Tibial nerve (tissue), 4 donors: ENCODE measurements at regions not wholly inside any gene's neighbourhood (a gene's known extent, or its start where the extent isn't known, plus 50 kb on each side); places are given as distances from the start of the nearest gene placed in this dataset.
A peak's percentile ranks its signal among the peaks of the same experiment; 100 is the strongest.

Experiments used
- DNase-seq, 2 donors: peaks; one replicate each; pipeline ENCODE4 v3.0.0-alpha.2; 2019; ENCODE audit warnings: low spot score in 2 of 2
- H3K27ac ChIP-seq, 4 donors: fragments of 200-600 bp; sonication (generic) in 3 of 4; one replicate each; pipeline ENCODE4 v1.5.1; 2017 to 2019; ENCODE audit warnings: mild to moderate bottlenecking in 1 of 4
- H3K27me3 ChIP-seq, 2 donors: fragments of 200-600 bp; sonication (generic) in 1 of 2; one replicate each; pipeline versions ENCODE4 v1.5.1 to v1.6.0; 2017 to 2019
- H3K36me3 ChIP-seq, 3 donors: fragments of 200-600 bp; sonication (generic); one replicate each; pipeline ENCODE4 v1.5.1; 2018 to 2019
- H3K4me1 ChIP-seq, 4 donors: fragments of 200-600 bp; sonication (generic) in 3 of 4; one replicate each; pipeline ENCODE4 v1.5.1; 2017 to 2019
- H3K4me3 ChIP-seq, 4 donors: fragments of 200-600 bp; sonication (generic) in 3 of 4; one replicate each; pipeline ENCODE4 v1.5.1; 2017 to 2019; ENCODE audit warnings: mild to moderate bottlenecking in 1 of 4, moderate library complexity in 1 of 4
- H3K9me3 ChIP-seq, 4 donors: fragments of 200-600 bp; sonication (generic) in 3 of 4; one replicate each; pipeline ENCODE4 v1.5.1; 2017 to 2019
- CTCF ChIP-seq, 5 experiments: fragments of 200-600 bp in 3 of 5; fragments of 450-650 bp in 2 of 5; sonication (generic) in 3 of 5; IDR thresholded peaks; one replicate each; pipeline ENCODE4 v1.5.1; 2016 to 2019; ENCODE audit warnings: antibody characterized with exemption in 5 of 5, mild to moderate bottlenecking in 3 of 5, moderate library complexity in 2 of 5
- EP300 ChIP-seq, 2 donors: sonication (generic); formaldehyde crosslinking; IDR thresholded peaks; one replicate each; pipeline ENCODE4 v1.6.1; 2017; ENCODE audit warnings: antibody characterized with exemption in 2 of 2, mild to moderate bottlenecking in 1 of 2
- POLR2A ChIP-seq, 2 donors: fragments of 450-650 bp; IDR thresholded peaks; one replicate each; pipeline ENCODE4 v1.6.1; 2017; ENCODE audit warnings: antibody characterized with exemption in 2 of 2, mild to moderate bottlenecking in 2 of 2, moderate library complexity in 2 of 2
- WGBS, 2 donors: methylation state at CpG; one replicate each; pipeline ENCODE4 v1.1.5; 2018; 5-methylcytosine and 5-hydroxymethylcytosine counted together

- Histone ChIP-seq H3K36me3 (no peaks in the 10 kb centered on the region), H3K4me1 (peaks cover 0 to 97% (median 88%) of the 10 kb centered on the region in 4 donors), H3K4me3 (no peak overlapping the region), H3K9me3 (no peaks in the 10 kb centered on the region), H3K27me3 (no peaks in the 10 kb centered on the region), H3K27ac (peak overlapping the region; percentile 32 to 88 (median 80))
- TF ChIP-seq POLR2A (IDR thresholded peaks at IDR 0.05) (no peak), CTCF (IDR thresholded peaks at IDR 0.05) (no peak), EP300 (IDR thresholded peaks at IDR 0.05) (no peak)
- DNase-seq: no peak
- WGBS, 2 donors: 84 to 86% methylated on average over 10 to 12 of the region's 12 CpGs
Measured at GRCh38 chr17:77390870-77391269, 250.1 kb downstream of the SEC14L1 start.

GRCh38 chr17:77391668-77392375 is 251.1 kb downstream of the SEC14L1 start:
- Histone ChIP-seq H3K4me1 (peaks cover 0 to 97% (median 78%) of the 10 kb centered on the region in 4 donors), H3K9me3 (no peaks in the 10 kb centered on the region), H3K27me3 (no peaks in the 10 kb centered on the region), H3K36me3 (no peaks in the 10 kb centered on the region), H3K27ac (peak overlapping the region; percentile 65 to 88 (median 80)), H3K4me3 (no peak overlapping the region)
- TF ChIP-seq CTCF (IDR thresholded peaks at IDR 0.05): no peak
- TF ChIP-seq POLR2A (IDR thresholded peaks at IDR 0.05): no peak
- peak in 1 of 2 donors; percentile 68 for TF ChIP-seq EP300 (IDR thresholded peaks at IDR 0.05)
- DNase-seq: peak; percentile 74 to 81
- 24 to 29% methylated on average over 7 of the region's 7 CpGs for WGBS, 2 donors

GRCh38 chr17:77392376-77393273 is 251.9 kb downstream of the SEC14L1 start:
- Histone ChIP-seq H3K27ac (peak overlapping the region; percentile 65 to 88 (median 80)), H3K4me3 (no peak overlapping the region)

GRCh38 chr17:77393274-77393600 is 252.5 kb downstream of the SEC14L1 start:
- Histone ChIP-seq H3K4me1 (peaks cover 0 to 97% (median 67%) of the 10 kb centered on the region in 4 donors), H3K36me3 (no peaks in the 10 kb centered on the region), H3K27me3 (no peaks in the 10 kb centered on the region), H3K27ac (peak overlapping the region; percentile 65 to 88 (median 80)), H3K9me3 (no peaks in the 10 kb centered on the region), H3K4me3 (no peak overlapping the region)
- DNase-seq: no peak
- WGBS, 2 donors: 64 to 84% methylated on average over 5 of the region's 5 CpGs
- TF ChIP-seq POLR2A (IDR thresholded peaks at IDR 0.05): no peak
- no peak for TF ChIP-seq EP300 (IDR thresholded peaks at IDR 0.05)
- TF ChIP-seq CTCF (IDR thresholded peaks at IDR 0.05): no peak

More at GRCh38 chr17:77392376-77393273, 251.9 kb downstream of the SEC14L1 start:
- Histone ChIP-seq H3K36me3 (no peaks in the 10 kb centered on the region), H3K9me3 (no peaks in the 10 kb centered on the region), H3K4me1 (peaks cover 0 to 97% (median 73%) of the 10 kb centered on the region in 4 donors), H3K27me3 (no peaks in the 10 kb centered on the region)
- 28 to 35% methylated on average over 16 of the region's 16 CpGs for WGBS, 2 donors
- DNase-seq: no peak
- TF ChIP-seq EP300 (IDR thresholded peaks at IDR 0.05) (no peak), POLR2A (IDR thresholded peaks at IDR 0.05) (no peak), CTCF (IDR thresholded peaks at IDR 0.05) (no peak)
